GM21528 (cell line): ENCODE measurements at regions not wholly inside any gene's neighbourhood (a gene's known extent, or its start where the extent isn't known, plus 50 kb on each side); places are given as distances from the start of the nearest gene placed in this dataset.
"Not testable (repeated sequence)": the region's sequence is repeated elsewhere in the genome, so short reads cannot be mapped to it uniquely, and the experiment has no call there.

Experiments used
- ATAC-seq: cut with Tn5 transposase; IDR thresholded peaks from one replicate; pipeline ENCODE4 v1.9.1; 2021; ENCODE audit warnings: mild to moderate bottlenecking, moderate library complexity; ENCODE audit not compliant: unreplicated experiment, low FRiP score

GRCh38 chr9:75454891-75455290 lies 366.6 kb downstream of the OSTF1 start:
- no peak for ATAC-seq

- peak; percentile 96 for ATAC-seq
Measured at GRCh38 chr9:75455444-75455921, 367.2 kb downstream of the OSTF1 start.

DNA sequence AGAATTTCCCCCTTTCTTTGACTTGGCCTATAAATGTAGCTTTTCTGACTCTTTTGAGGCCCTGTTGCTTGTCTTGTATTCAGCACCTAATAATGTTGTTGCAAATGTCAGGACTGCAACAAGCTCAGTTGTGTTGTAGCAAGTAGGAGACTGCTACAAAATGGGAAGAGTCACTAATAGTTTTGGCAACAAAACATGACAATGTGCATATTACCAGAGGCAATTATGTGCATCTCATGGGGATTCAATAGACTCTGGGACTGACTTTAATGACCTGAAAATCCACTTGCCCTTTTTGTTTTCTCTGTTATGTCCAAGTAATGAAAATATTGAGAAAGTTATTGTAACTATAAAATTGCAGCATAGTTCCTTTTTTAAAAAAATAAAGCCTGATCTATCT lies 368.4 kb downstream of the OSTF1 start:
- no peak for ATAC-seq

DNA sequence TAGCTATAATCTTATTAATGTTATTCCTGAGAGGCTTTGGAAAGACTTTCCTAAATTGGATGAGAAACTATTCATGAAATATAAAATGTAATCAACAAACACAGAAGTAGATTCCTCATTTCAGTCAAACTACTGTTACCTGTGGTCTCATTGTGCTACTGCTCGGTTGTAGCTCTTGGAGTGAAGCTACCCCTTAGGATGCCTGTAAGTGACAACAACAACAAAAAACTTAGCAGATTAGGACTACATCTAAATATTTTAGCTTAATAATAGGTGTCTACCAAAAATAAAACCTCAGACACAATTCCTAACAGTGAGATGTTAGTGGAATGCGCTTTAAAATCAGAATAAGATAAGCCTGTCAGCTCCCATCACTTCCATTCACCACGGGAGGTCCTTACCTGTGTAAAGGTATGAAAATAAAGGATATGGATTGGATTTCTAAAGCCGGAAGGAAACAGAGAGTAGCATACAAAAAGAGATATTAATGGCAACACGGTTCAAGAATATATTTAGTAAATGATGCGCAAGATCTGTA lies 369.2 kb downstream of the OSTF1 start:
- ATAC-seq, result no peak

- not testable (repeated sequence) for ATAC-seq
Measured at GRCh38 chr9:75459311-75459710, 371.0 kb downstream of the OSTF1 start.

- ATAC-seq, result no peak
Measured at GRCh38 chr9:75461183-75461582, 372.9 kb downstream of the OSTF1 start.

DNA sequence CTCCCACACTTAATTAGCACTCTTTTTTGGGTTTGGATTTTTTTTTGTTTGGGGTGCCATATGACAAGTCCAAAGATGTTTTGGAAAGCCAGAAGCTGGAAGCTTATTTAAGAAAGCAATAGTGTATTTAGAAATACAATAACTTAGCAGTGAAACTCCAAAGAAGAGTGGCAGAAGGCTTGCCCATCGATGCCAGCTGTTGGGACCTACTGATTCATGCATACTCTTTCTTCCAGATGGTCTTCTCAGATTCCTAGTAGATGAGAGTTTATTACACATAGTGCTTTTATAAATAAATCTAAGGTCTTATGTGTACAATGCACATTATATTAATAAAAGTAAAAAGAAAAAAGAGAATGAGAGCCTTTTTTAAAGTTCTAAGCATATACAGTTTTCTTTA lies 374.6 kb downstream of the OSTF1 start:
- no peak for ATAC-seq

GRCh38 chr9:75463871-75464270 lies 375.6 kb downstream of the OSTF1 start:
- no peak for ATAC-seq

DNA sequence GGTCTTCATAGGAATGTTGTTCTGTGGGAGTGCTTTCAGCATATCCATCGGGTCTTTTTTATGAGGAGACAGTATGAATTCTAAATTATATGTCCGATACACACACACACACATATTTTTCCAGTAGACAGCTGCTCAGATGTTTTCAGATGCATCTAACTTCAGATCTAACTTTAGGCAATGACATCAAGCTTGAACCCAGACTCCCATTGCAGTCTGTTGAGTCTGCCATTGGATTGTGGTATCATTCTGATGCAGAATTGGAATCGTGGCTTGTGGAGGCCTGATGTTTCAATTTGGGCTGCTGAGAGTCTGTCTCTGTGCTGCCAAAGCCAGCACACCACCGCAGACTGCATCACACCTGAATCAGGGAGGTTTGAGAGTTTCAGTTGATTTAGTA lies 376.4 kb downstream of the OSTF1 start:
- ATAC-seq, result no peak

DNA sequence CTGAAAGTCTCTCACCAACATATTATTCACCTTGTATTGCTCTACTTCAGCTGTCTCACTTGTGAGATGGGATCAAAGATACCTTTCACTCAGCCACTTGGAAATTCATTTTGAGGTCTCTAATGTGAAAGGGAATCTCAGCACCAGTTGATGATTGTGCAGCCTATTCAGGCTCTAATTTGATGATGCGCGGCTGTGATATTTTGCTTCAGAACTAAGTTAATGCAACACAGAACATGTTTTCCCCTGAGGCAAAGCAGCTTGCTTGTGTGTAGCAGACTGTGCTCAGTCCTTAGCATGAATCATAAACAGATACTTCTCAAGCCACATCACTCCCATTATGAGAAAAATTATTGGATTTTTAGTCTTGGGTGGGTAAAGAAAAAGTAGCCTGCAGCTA lies 378.8 kb downstream of the OSTF1 start:
- no peak for ATAC-seq

- ATAC-seq, result no peak
Measured at GRCh38 chr9:75471549-75472114, 383.3 kb downstream of the OSTF1 start.

DNA sequence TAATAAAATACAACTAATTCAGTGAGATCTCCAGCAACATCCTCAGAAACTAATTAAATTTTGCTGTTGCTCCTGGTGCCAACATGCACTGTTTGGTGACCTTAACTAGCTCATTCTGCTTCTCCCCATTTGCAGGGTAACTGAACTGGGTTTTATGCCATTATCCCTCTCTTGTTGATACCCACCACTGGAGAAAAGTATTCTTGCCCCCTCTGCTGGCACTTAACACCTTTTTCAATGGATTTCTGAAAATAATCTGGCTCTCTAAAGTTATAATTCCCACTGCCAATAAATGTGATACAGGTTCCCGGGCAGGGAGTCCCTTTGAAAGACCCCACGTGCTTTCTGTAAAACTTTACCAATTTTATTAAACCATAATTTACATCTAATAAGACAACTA lies 394.3 kb downstream of the OSTF1 start:
- ATAC-seq, result no peak

DNA sequence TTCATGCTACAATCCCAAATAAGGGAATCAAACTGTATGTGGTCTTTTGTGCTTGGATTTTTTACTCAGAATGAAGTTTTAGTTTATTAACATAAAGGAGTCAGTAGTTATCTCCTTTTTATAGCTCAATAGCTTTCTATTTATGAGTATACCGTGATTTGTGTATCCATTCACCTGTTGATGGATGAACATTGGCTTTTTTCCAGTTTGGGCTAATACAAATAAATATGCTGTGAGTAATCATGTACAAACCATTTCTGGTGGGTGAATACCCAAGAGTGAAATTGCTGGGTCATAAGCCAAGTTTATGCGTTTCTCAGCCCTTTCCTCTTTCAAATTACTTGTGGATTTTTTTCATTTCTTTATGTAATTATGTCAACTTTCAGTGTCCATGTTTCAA lies 395.3 kb downstream of the OSTF1 start:
- ATAC-seq, result no peak

- no peak for ATAC-seq
Measured at GRCh38 chr9:75487856-75488718, 399.8 kb downstream of the OSTF1 start.

DNA sequence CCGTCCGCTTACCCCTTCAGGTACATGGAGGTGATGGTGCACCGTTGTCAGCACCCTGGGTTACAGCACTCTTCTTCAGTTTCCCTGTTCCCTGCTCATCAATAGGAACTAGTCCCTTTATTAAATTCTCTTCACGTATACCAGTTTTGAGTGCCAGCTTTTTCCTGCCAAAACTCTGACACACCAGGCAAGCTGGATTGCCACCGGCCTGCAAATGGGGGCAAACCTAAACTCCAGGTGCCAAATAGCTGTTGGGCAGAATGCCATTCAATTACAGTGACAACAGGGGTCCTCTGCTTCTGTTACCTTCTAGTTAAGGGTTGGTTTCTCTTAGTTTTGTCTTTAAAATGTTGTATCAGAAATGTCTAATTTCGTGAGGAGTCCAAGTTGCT lies 400.4 kb downstream of the OSTF1 start:
- ATAC-seq, result no peak

DNA sequence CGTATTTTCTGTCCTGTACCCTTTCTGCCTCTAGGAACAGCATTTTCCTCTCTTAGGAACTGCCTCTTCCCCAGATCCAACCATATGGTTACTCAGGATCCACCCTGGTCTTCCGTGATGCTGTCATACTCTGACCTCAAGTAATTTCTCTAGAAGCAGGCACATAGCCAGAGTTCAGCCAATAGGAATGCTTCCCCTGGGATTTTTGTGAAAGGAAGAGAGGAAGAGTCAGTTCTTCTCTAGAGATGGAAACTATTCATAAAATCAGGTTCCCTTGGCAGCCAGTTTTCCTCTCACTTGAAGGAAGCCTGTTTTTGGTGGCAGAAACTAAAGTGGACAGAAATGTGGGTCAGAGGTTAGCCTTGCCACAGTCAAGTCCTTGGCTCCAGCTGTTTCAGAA lies 400.1 kb upstream of the PCSK5 start:
- ATAC-seq, result no peak

DNA sequence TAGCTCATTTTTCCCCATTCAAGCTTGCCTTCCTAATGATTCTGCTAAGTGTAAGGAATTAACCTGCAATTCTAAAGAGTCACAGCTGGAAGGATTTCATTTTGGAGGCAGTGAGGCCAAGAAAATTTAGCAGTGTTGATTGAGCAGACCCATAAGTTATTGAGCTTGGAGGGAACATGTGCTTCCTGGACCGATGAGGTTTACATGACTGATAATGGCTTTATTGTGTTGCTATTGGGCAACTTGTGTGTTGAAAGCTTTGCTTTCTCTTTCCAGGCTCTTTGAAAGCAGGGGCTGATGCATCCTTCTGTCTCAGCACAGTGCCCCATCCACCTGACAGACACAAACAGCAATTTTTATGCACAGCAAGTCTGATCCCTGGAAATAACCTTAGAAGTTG lies 398.9 kb upstream of the PCSK5 start:
- no peak for ATAC-seq

DNA sequence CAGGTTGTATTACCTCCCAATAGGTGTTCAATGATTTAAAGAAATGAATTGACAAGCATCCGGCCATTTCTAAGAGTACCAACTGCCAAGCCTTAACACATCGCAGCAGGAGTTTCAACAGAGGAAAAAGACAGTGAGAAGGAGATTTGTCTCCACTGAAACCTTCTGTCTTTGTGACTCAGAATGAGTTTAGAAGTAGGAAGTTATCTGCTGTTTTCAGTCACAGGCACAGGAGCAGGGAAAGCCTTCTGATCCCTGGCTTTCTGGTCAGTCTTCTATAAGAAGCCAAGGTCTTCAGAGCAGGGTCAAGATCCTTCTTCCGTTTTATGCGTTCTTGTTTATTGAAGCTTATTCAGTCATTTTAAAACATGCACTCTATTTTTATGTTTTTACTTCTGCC lies 390.7 kb upstream of the PCSK5 start:
- no peak for ATAC-seq

DNA sequence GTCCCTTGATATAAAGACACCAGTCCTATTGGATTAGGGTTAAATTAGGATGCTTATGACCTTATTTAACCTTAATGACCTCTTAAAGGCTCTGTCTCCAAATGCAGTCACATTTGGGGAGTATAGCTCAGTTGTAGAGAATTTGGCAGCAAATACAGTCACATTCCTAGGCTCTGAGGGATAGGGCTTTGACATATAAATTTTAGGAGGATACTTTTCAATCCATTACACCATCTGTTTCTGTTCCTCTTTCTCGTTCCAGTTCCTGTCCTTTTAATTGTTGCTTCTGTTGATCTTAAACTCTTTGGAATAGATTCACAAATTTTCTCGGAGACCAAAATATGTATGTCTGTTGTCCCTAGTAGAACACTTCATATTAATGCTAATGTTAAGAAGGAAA lies 390.0 kb upstream of the PCSK5 start:
- ATAC-seq, result no peak

DNA sequence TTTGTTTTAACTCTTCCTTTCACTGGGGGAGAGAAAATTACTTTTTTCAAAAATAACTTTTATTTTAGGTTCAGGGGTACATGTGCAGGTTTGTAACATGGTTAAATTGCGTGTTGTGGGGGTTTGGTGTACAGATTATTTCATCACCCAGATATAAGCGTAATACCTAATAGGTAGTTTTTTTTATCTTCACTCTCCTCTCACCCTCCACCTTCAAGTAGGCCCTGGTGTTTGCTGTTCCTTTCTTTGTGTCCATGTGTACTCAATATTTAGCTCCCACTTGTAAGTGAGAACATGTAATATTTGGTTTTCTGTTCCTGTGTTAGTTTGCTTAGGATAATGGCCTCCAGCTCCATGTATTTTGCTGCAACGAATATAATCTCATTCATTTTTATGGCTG lies 389.5 kb upstream of the PCSK5 start:
- not testable (repeated sequence) for ATAC-seq

DNA sequence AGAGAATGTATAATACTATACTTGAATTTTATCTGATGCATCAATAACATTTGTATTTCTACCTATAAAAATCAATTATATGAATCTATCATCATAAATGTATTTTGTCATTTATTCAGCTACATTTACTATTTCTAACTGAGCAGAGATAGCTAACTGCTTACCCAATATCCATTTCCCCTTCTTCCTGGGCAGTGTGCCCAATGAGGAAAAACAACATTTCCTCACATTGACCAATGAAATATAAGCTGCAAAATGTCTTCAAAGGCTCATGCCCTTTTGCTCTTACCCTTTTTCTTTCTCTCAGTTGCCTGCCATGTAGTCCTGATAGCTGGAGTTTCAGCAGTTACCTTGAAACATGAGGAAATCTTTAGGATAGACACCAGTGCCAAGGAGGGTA lies 385.8 kb upstream of the PCSK5 start:
- ATAC-seq, result no peak

- no peak for ATAC-seq
Measured at GRCh38 chr9:75505654-75506053, 384.8 kb upstream of the PCSK5 start.
